AG04450 (cell line): ENCODE measurements at regions not wholly inside any gene's neighbourhood (a gene's known extent, or its start where the extent isn't known, plus 50 kb on each side); places are given as distances from the start of the nearest gene placed in this dataset.

Experiments
- CTCF ChIA-PET: fragments of 300-600, 350-600 bp; formaldehyde crosslinking; extraction: SDS; loops from one replicate; lab custom pipeline; 2022; ENCODE audit warnings: antibody characterized with exemption, inconsistent platforms; lab: Charles Lee
- POLR2A ChIA-PET: fragments of 350-600 bp; formaldehyde crosslinking; extraction: SDS; loops from one replicate; lab custom pipeline; 2021; ENCODE audit warnings: antibody characterized with exemption, inconsistent platforms; lab: Yijun Ruan, JAX
- DNase-seq: peaks from one replicate; pipeline ENCODE4 v3.0.0-alpha.2; 2011; ENCODE audit warnings: low read depth, low spot score
- H3K27ac ChIP-seq: one replicate; pipeline ENCODE4 v1.5.1; 2012; ENCODE audit warnings: low read depth, low read length, control low read depth
- H3K27me3 ChIP-seq: one replicate; pipeline ENCODE4 v1.6.0; 2012; ENCODE audit warnings: low read length; ENCODE audit not compliant: control insufficient read depth, insufficient read depth
- H3K4me3 ChIP-seq: 2 replicates; pipeline ENCODE4 v1.5.1; 2011; ENCODE audit warnings: mild to moderate bottlenecking, low read depth, low read length, control low read depth
- H3K9me3 ChIP-seq: 2 replicates; pipeline ENCODE4 v1.5.1; 2012; ENCODE audit warnings: low read length; ENCODE audit not compliant: control insufficient read depth, insufficient read depth
- TF ChIP-seq, protein P1 (sequence below): IDR thresholded peaks from 2 replicates; pipeline ENCODE4 v1.5.1; 2011; ENCODE audit warnings: low read depth, low read length, control low read depth, inconsistent platforms

GRCh38 chrX:150152546-150152945 lies 210.6 kb upstream of the MAMLD1 start:
- no peak overlapping the region for H3K27ac ChIP-seq
- ChIA-PET CTCF (no interaction called here), POLR2A (no interaction called here)
- H3K4me3 ChIP-seq: no peak overlapping the region
- TF ChIP-seq, protein P1, sequence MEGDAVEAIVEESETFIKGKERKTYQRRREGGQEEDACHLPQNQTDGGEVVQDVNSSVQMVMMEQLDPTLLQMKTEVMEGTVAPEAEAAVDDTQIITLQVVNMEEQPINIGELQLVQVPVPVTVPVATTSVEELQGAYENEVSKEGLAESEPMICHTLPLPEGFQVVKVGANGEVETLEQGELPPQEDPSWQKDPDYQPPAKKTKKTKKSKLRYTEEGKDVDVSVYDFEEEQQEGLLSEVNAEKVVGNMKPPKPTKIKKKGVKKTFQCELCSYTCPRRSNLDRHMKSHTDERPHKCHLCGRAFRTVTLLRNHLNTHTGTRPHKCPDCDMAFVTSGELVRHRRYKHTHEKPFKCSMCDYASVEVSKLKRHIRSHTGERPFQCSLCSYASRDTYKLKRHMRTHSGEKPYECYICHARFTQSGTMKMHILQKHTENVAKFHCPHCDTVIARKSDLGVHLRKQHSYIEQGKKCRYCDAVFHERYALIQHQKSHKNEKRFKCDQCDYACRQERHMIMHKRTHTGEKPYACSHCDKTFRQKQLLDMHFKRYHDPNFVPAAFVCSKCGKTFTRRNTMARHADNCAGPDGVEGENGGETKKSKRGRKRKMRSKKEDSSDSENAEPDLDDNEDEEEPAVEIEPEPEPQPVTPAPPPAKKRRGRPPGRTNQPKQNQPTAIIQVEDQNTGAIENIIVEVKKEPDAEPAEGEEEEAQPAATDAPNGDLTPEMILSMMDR: no peak
- no peaks in the 10 kb centered on the region for H3K9me3 ChIP-seq
- DNase-seq: no peak
- no peaks in the 10 kb centered on the region for H3K27me3 ChIP-seq

- Histone ChIP-seq H3K27ac (no peak overlapping the region), H3K27me3 (no peaks in the 10 kb centered on the region), H3K9me3 (no peaks in the 10 kb centered on the region), H3K4me3 (no peak overlapping the region)
- peak; percentile 10 for DNase-seq
- TF ChIP-seq, protein P1: no peak
- CTCF ChIA-PET: no interaction called here
- POLR2A ChIA-PET: no interaction called here
Measured at GRCh38 chrX:150155436-150156035, 207.6 kb upstream of the MAMLD1 start.

- H3K27ac ChIP-seq: no peak overlapping the region
- ChIA-PET POLR2A (interaction anchor here (0.6 kb wide), 1 partner anchor 259 kb away, joined by 3 read pairs; no protein-coding TSS in a partner anchor), CTCF (interaction anchor here (0.7 kb wide), 1 partner anchor 92 kb away, joined by 7 read pairs; no protein-coding TSS in a partner anchor)
- H3K9me3 ChIP-seq: no peaks in the 10 kb centered on the region
- H3K27me3 ChIP-seq: no peaks in the 10 kb centered on the region
- no peak for DNase-seq
- TF ChIP-seq, protein P1: no peak
- H3K4me3 ChIP-seq: no peak overlapping the region
Measured at GRCh38 chrX:150156615-150157014, 206.5 kb upstream of the MAMLD1 start.

- no peak for DNase-seq
- Histone ChIP-seq H3K27me3 (no peaks in the 10 kb centered on the region), H3K9me3 (no peaks in the 10 kb centered on the region), H3K4me3 (no peak overlapping the region), H3K27ac (no peak overlapping the region)
- POLR2A ChIA-PET: no interaction called here
- TF ChIP-seq, protein P1: no peak
- CTCF ChIA-PET: no interaction called here
Measured at GRCh38 chrX:150157291-150157690, 205.8 kb upstream of the MAMLD1 start.

DNA sequence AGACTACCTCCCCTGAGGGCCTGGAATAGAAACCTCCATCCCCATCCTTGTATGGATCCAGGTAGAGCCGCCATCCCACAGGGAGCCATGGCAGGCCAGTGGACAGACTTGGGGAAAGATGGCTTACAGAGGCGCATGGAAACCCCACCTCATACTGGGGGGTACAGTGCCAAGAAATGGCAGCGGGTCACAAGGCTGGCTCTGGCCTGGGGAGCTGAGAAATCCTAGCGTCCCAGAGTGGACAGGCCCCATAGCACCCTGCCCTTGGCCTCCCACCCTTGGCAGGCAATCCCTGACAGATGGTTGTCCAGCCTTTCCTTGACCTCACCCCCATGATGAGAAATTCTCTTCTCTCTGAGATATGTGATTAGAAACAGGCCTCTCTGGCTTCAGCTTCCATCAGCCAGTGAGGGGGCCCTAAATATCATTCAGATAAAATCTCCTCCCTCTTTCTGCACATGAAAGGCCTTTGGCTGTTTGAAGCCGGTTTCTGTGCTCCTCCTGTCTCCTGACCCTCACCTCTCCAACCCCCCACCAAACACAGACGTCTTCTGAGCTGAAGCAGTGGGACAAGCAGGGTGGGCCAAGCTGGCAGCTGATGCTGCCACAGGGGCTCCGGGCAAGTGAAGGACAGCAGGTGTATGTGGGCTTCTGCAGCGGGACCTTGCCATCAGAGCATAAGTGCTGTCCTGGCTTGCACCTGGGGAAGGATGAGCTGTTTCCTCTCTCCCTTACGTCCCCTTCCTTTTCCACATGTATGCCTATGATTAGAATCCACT lies 204.4 kb upstream of the MAMLD1 start:
- DNase-seq: no peak
- TF ChIP-seq, protein P1: no peak
- H3K4me3 ChIP-seq: no peak overlapping the region
- H3K27me3 ChIP-seq: no peaks in the 10 kb centered on the region
- CTCF ChIA-PET: no interaction called here
- POLR2A ChIA-PET: no interaction called here
- H3K27ac ChIP-seq: no peak overlapping the region
- no peaks in the 10 kb centered on the region for H3K9me3 ChIP-seq
